ENCODE measurements at regions not wholly inside any gene's neighbourhood (a gene's known extent, or its start where the extent isn't known, plus 50 kb on each side); places are given as distances from the start of the nearest gene placed in this dataset.

GRCh38 chr5:61854531-61854930 lies 451.5 kb upstream of the KIF2A start:
- Histone ChIP-seq H3K9me3 (ENCODE audit: insufficient read depth, low read length) (no peaks in the 10 kb centered on the region), H3K27me3 (ENCODE audit: insufficient read depth, insufficient read length) (no peaks in the 10 kb centered on the region), H3K4me1 (ENCODE audit: insufficient read depth, insufficient read length) (no peaks in the 10 kb centered on the region), H3K36me3 (ENCODE audit: insufficient read depth, insufficient read length, low read length) (no peaks in the 10 kb centered on the region), H3K9ac (ENCODE audit: insufficient read length, low read depth) (no peak overlapping the region), H3K4me3 (ENCODE audit: insufficient read length, low read depth) (no peak overlapping the region)
- TF ChIP-seq SUZ12 (IDR thresholded peaks at IDR 0.05; ENCODE audit: extremely low read depth, insufficient read depth, insufficient read length), result no peak
- no peak for TF ChIP-seq ZNF274 (IDR thresholded peaks at IDR 0.05; ENCODE audit: low read depth, low read length)
- TF ChIP-seq YY1 (IDR thresholded peaks at IDR 0.05; ENCODE audit: insufficient read depth, insufficient read length), result no peak
- DNase-seq (ENCODE audit: low read depth, low spot score), result no peak

- Histone ChIP-seq H3K36me3 (ENCODE audit: insufficient read depth, insufficient read length, low read length) (no peaks in the 10 kb centered on the region), H3K4me3 (ENCODE audit: insufficient read length, low read depth) (no peak overlapping the region), H3K27me3 (ENCODE audit: insufficient read depth, insufficient read length) (no peaks in the 10 kb centered on the region), H3K9ac (ENCODE audit: insufficient read length, low read depth) (no peak overlapping the region), H3K4me1 (ENCODE audit: insufficient read depth, insufficient read length) (no peaks in the 10 kb centered on the region), H3K9me3 (ENCODE audit: insufficient read depth, low read length) (no peaks in the 10 kb centered on the region)
- TF ChIP-seq YY1 (IDR thresholded peaks at IDR 0.05; ENCODE audit: insufficient read depth, insufficient read length) (no peak), SUZ12 (IDR thresholded peaks at IDR 0.05; ENCODE audit: extremely low read depth, insufficient read depth, insufficient read length) (no peak), ZNF274 (IDR thresholded peaks at IDR 0.05; ENCODE audit: low read depth, low read length) (no peak)
- no peak for DNase-seq (ENCODE audit: low read depth, low spot score)
These were observed 445.0 kb upstream of the KIF2A start for GRCh38 chr5:61860978-61861377.

DNA sequence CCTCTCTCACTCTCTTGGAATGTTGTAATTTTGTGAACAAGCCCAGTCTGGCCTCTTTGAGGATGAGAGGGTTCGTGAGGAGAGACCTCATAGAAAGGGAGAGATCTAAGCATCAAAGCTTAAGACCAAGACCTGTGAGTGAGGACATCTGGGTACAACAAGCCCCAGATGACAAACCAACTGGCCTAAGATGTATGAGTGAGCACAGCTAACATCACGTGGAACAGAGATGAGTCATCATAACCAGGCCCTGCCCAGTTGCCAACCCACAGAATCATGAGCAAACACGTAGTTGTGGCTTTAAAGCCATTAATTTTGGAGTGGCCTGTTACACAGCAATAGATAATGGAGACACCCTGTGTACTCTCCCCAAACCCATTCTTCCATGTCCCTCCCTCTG lies 439.1 kb upstream of the KIF2A start:
- no peak overlapping the region for H3K9ac ChIP-seq (ENCODE audit: insufficient read length, low read depth)
- no peaks in the 10 kb centered on the region for H3K4me1 ChIP-seq (ENCODE audit: insufficient read depth, insufficient read length)
- no peak overlapping the region for H3K4me3 ChIP-seq (ENCODE audit: insufficient read length, low read depth)
- peaks cover 10% of the 10 kb centered on the region; the same call in 1 of the 2 replicates for H3K9me3 ChIP-seq (ENCODE audit: insufficient read depth, low read length)
- H3K36me3 ChIP-seq (ENCODE audit: insufficient read depth, insufficient read length, low read length), result no peaks in the 10 kb centered on the region
- no peak for DNase-seq (ENCODE audit: low read depth, low spot score)
- no peak for TF ChIP-seq SUZ12 (IDR thresholded peaks at IDR 0.05; ENCODE audit: extremely low read depth, insufficient read depth, insufficient read length)
- no peak for TF ChIP-seq YY1 (IDR thresholded peaks at IDR 0.05; ENCODE audit: insufficient read depth, insufficient read length)
- no peak for TF ChIP-seq ZNF274 (IDR thresholded peaks at IDR 0.05; ENCODE audit: low read depth, low read length)
- no peaks in the 10 kb centered on the region for H3K27me3 ChIP-seq (ENCODE audit: insufficient read depth, insufficient read length)

DNA sequence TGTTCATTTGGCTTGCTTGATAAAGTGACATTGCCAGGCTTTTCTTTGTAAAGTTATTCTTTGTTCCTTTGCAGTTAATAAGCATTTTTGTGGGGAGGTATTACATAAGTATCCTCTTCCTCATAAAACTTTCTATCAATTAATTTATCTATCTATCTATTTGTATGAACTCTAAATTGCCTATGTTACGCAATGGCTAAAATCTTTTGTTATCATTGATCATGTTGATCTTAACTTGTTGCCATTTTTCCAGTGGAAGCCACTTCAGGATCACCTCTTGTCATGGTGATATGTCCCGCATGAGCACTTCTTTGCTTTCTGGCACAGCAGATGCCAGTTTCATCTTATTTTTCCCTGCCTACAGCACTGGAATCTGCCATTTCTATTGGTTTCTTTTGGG lies 436.7 kb upstream of the KIF2A start:
- Histone ChIP-seq H3K4me1 (ENCODE audit: insufficient read depth, insufficient read length) (no peaks in the 10 kb centered on the region), H3K27me3 (ENCODE audit: insufficient read depth, insufficient read length) (no peaks in the 10 kb centered on the region), H3K4me3 (ENCODE audit: insufficient read length, low read depth) (no peak overlapping the region), H3K9me3 (ENCODE audit: insufficient read depth, low read length) (peaks cover 14% of the 10 kb centered on the region; the same call in 1 of the 2 replicates), H3K9ac (ENCODE audit: insufficient read length, low read depth) (no peak overlapping the region), H3K36me3 (ENCODE audit: insufficient read depth, insufficient read length, low read length) (no peaks in the 10 kb centered on the region)
- no peak for DNase-seq (ENCODE audit: low read depth, low spot score)
- TF ChIP-seq SUZ12 (IDR thresholded peaks at IDR 0.05; ENCODE audit: extremely low read depth, insufficient read depth, insufficient read length) (no peak), YY1 (IDR thresholded peaks at IDR 0.05; ENCODE audit: insufficient read depth, insufficient read length) (no peak), ZNF274 (IDR thresholded peaks at IDR 0.05; ENCODE audit: low read depth, low read length) (no peak)

DNA sequence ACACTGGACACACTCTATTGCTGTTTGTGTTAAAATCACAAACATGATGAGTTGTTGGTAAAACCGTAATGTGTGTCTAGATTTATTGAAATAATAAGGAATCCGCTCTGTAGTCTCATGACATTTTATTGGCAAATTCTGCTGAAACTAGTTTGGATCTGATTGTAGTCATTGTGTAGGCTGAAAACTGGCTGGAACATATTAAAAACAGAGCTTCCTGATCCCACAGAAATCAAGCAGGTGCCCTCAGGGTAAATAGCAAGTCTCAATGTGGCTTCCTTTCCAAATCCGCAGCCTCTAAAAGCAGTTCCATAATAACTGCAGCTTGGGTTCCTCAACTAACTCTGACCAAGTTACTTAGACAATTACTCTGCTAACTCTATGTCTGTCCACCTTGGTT lies 427.5 kb upstream of the KIF2A start:
- Histone ChIP-seq H3K4me1 (ENCODE audit: insufficient read depth, insufficient read length) (no peaks in the 10 kb centered on the region), H3K4me3 (ENCODE audit: insufficient read length, low read depth) (no peak overlapping the region), H3K27me3 (ENCODE audit: insufficient read depth, insufficient read length) (no peaks in the 10 kb centered on the region), H3K9ac (ENCODE audit: insufficient read length, low read depth) (no peak overlapping the region), H3K36me3 (ENCODE audit: insufficient read depth, insufficient read length, low read length) (no peaks in the 10 kb centered on the region), H3K9me3 (ENCODE audit: insufficient read depth, low read length) (no peaks in the 10 kb centered on the region)
- no peak for DNase-seq (ENCODE audit: low read depth, low spot score)
- TF ChIP-seq ZNF274 (IDR thresholded peaks at IDR 0.05; ENCODE audit: low read depth, low read length), result no peak
- TF ChIP-seq YY1 (IDR thresholded peaks at IDR 0.05; ENCODE audit: insufficient read depth, insufficient read length), result no peak
- no peak for TF ChIP-seq SUZ12 (IDR thresholded peaks at IDR 0.05; ENCODE audit: extremely low read depth, insufficient read depth, insufficient read length)

- H3K9me3 ChIP-seq (ENCODE audit: insufficient read depth, low read length), result no peaks in the 10 kb centered on the region
- no peak for DNase-seq (ENCODE audit: low read depth, low spot score)
- H3K9ac ChIP-seq (ENCODE audit: insufficient read length, low read depth), result no peak overlapping the region
- H3K4me1 ChIP-seq (ENCODE audit: insufficient read depth, insufficient read length), result no peaks in the 10 kb centered on the region
- H3K27me3 ChIP-seq (ENCODE audit: insufficient read depth, insufficient read length), result no peaks in the 10 kb centered on the region
- no peak overlapping the region for H3K4me3 ChIP-seq (ENCODE audit: insufficient read length, low read depth)
- no peaks in the 10 kb centered on the region for H3K36me3 ChIP-seq (ENCODE audit: insufficient read depth, insufficient read length, low read length)
- TF ChIP-seq SUZ12 (IDR thresholded peaks at IDR 0.05; ENCODE audit: extremely low read depth, insufficient read depth, insufficient read length) (no peak), YY1 (IDR thresholded peaks at IDR 0.05; ENCODE audit: insufficient read depth, insufficient read length) (no peak), ZNF274 (IDR thresholded peaks at IDR 0.05; ENCODE audit: low read depth, low read length) (no peak)
These were observed 424.1 kb upstream of the KIF2A start for GRCh38 chr5:61881821-61882487.

GRCh38 chr5:61882901-61883500 lies 423.0 kb upstream of the KIF2A start:
- no peaks in the 10 kb centered on the region for H3K27me3 ChIP-seq (ENCODE audit: insufficient read depth, insufficient read length)
- no peak overlapping the region for H3K9ac ChIP-seq (ENCODE audit: insufficient read length, low read depth)
- H3K9me3 ChIP-seq (ENCODE audit: insufficient read depth, low read length), result no peaks in the 10 kb centered on the region
- TF ChIP-seq SUZ12 (IDR thresholded peaks at IDR 0.05; ENCODE audit: extremely low read depth, insufficient read depth, insufficient read length) (no peak), ZNF274 (IDR thresholded peaks at IDR 0.05; ENCODE audit: low read depth, low read length) (no peak), YY1 (IDR thresholded peaks at IDR 0.05; ENCODE audit: insufficient read depth, insufficient read length) (no peak)
- H3K36me3 ChIP-seq (ENCODE audit: insufficient read depth, insufficient read length, low read length), result no peaks in the 10 kb centered on the region
- no peak for DNase-seq (ENCODE audit: low read depth, low spot score)
- no peak overlapping the region for H3K4me3 ChIP-seq (ENCODE audit: insufficient read length, low read depth)
- no peaks in the 10 kb centered on the region for H3K4me1 ChIP-seq (ENCODE audit: insufficient read depth, insufficient read length)

All from NT2/D1 (cell line).